OCI-LY3 (cell line): ENCODE measurements at regions not wholly inside any gene's neighbourhood (a gene's known extent, or its start where the extent isn't known, plus 50 kb on each side); places are given as distances from the start of the nearest gene placed in this dataset.

ENCODE experiments used
- H2AFZ ChIP-seq: fragments of 200-600, 300-600 bp; shearing (Covaris generic); 2 replicates; pipeline ENCODE4 v1.6.0; 2014; ENCODE audit warnings: antibody characterized with exemption, low read depth, low read length
- H3K27ac ChIP-seq: fragments of 200-600, 300-600 bp; sonication (generic); 2 replicates; pipeline ENCODE4 v1.5.1; 2014; ENCODE audit warnings: mild to moderate bottlenecking, low read length, moderate library complexity, mixed read lengths
- H3K27me3 ChIP-seq: fragments of 200-600, 300-600 bp; sonication (generic); 2 replicates; pipeline ENCODE4 v1.6.1; 2014; ENCODE audit warnings: low read depth, low read length, mixed read lengths
- H3K36me3 ChIP-seq: fragments of 200-600, 300-600 bp; sonication (generic); replicated peaks from 2 replicates; pipeline ENCODE3; 2014; ENCODE audit warnings: low read depth, low read length, mixed read lengths
- H3K4me1 ChIP-seq: fragments of 300-600, 200-600 bp; sonication (generic); 2 replicates; pipeline ENCODE4 v1.6.1; 2014; ENCODE audit warnings: low read length, mixed read lengths
- H3K4me2 ChIP-seq: fragments of 200-600, 300-600 bp; sonication (generic); 2 replicates; pipeline ENCODE4 v1.6.1; 2014; ENCODE audit warnings: low read length, mixed read lengths
- H3K4me3 ChIP-seq: fragments of 300-600, 200-600 bp; sonication (generic); 2 replicates; pipeline ENCODE4 v1.5.1; 2014; ENCODE audit warnings: antibody characterized with exemption, mild to moderate bottlenecking, low read length, moderate library complexity
- H3K79me2 ChIP-seq: fragments of 300-600, 200-600 bp; shearing (Covaris generic); 2 replicates; pipeline ENCODE4 v1.6.1; 2014; ENCODE audit warnings: mild to moderate bottlenecking, low read length, mixed read lengths
- H3K9ac ChIP-seq: fragments of 300-600, 200-600 bp; shearing (Covaris generic); 2 replicates; pipeline ENCODE4 v1.6.0; 2014; ENCODE audit warnings: mild to moderate bottlenecking, low read length, moderate library complexity
- H3K9me3 ChIP-seq: fragments of 200-600, 300-600 bp; shearing (Covaris generic); 2 replicates; pipeline ENCODE4 v1.6.1; 2014; ENCODE audit warnings: low read length, mixed read lengths; ENCODE audit not compliant: insufficient read depth
- H4K20me1 ChIP-seq: fragments of 200-600, 300-600 bp; sonication (generic); 2 replicates; pipeline ENCODE4 v1.6.1; 2016; ENCODE audit warnings: low read length, mixed read lengths; ENCODE audit not compliant: insufficient read depth
- EZH2phosphoT487 ChIP-seq: fragments of 200-600 bp; shearing (Covaris generic); IDR thresholded peaks from 2 replicates; pipeline ENCODE4 v1.6.1; 2018; ENCODE audit warnings: antibody characterized with exemption, mixed run types, low read depth
- TF ChIP-seq, protein P1 (sequence below): fragments of 200-600, 300-600 bp; sonication (generic); IDR thresholded peaks from 2 replicates; pipeline ENCODE4 v1.5.1; 2014; ENCODE audit warnings: antibody characterized with exemption, low read length, low read depth

- H3K4me3 ChIP-seq: no peak overlapping the region
- H3K9me3 ChIP-seq: no peaks in the 10 kb centered on the region
- H3K79me2 ChIP-seq: no peaks in the 10 kb centered on the region
- no peak overlapping the region for H3K27ac ChIP-seq
- H3K36me3 ChIP-seq: no peaks in the 10 kb centered on the region
- no peaks in the 10 kb centered on the region for H4K20me1 ChIP-seq
- no peak overlapping the region for H3K9ac ChIP-seq
- no peaks in the 10 kb centered on the region for H3K4me1 ChIP-seq
- TF ChIP-seq, protein P1, sequence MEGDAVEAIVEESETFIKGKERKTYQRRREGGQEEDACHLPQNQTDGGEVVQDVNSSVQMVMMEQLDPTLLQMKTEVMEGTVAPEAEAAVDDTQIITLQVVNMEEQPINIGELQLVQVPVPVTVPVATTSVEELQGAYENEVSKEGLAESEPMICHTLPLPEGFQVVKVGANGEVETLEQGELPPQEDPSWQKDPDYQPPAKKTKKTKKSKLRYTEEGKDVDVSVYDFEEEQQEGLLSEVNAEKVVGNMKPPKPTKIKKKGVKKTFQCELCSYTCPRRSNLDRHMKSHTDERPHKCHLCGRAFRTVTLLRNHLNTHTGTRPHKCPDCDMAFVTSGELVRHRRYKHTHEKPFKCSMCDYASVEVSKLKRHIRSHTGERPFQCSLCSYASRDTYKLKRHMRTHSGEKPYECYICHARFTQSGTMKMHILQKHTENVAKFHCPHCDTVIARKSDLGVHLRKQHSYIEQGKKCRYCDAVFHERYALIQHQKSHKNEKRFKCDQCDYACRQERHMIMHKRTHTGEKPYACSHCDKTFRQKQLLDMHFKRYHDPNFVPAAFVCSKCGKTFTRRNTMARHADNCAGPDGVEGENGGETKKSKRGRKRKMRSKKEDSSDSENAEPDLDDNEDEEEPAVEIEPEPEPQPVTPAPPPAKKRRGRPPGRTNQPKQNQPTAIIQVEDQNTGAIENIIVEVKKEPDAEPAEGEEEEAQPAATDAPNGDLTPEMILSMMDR: no peak
- TF ChIP-seq EZH2phosphoT487: no peak
- H3K4me2 ChIP-seq: no peak overlapping the region
- H2AFZ ChIP-seq: no peak overlapping the region
- no peaks in the 10 kb centered on the region for H3K27me3 ChIP-seq
These were observed 71.8 kb upstream of the MALRD1 start for GRCh38 chr10:18976696-18977251.

DNA sequence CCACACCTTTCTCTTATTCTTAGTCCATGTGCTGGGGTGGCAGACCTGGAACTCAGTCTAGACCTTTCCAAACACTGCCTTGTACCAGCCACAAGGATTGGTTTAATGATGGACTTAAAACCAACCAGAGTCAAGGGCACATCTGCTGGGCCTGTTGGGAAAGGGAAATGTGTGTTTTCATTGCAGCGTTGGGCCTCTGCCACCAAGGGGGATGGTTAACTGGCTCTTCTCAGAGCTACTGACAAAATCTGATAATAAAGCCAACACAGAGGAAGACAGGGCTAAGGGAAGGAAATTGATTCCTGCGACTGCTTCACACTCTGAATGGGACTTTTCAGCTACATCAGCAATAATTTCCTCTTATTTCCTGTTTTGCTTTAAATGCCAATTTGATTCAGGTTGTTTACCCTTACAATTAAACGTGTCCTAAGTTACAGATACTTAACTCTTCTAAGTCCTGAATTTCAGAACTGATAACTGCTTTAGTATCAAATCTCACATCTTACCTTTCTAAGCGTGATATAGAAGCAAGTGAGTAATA, 68.4 kb upstream of the MALRD1 start:
- Histone ChIP-seq H3K27me3 (no peaks in the 10 kb centered on the region), H2AFZ (no peak overlapping the region), H3K4me2 (no peak overlapping the region), H3K79me2 (no peaks in the 10 kb centered on the region), H3K4me1 (no peaks in the 10 kb centered on the region), H4K20me1 (no peaks in the 10 kb centered on the region), H3K36me3 (no peaks in the 10 kb centered on the region), H3K9ac (no peak overlapping the region), H3K9me3 (no peaks in the 10 kb centered on the region), H3K4me3 (no peak overlapping the region), H3K27ac (no peak overlapping the region)
- no peak for TF ChIP-seq EZH2phosphoT487
- TF ChIP-seq, protein P1: no peak

DNA sequence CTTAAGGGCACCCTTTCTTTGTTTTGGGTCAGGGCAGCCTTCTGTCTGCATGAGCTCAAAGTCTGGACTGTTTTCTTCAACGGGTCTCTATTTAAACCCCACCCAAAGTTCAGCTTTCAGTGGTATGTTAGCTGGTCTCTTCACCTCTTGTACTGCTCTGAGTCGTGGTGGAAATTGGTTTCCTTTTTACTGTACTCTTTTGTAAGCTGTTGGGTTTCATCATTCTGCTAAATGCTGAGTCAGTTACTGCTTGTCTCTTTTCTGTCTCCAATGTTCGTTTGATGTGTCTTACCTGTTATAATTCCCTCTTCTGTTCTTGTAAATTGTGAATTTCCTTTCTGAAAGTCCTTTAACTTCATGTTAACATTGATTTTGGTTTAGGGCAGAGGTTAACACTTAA, 64.1 kb upstream of the MALRD1 start:
- H3K36me3 ChIP-seq: no peaks in the 10 kb centered on the region
- no peak overlapping the region for H3K9ac ChIP-seq
- no peaks in the 10 kb centered on the region for H3K4me1 ChIP-seq
- H3K27ac ChIP-seq: no peak overlapping the region
- no peaks in the 10 kb centered on the region for H4K20me1 ChIP-seq
- H2AFZ ChIP-seq: no peak overlapping the region
- H3K4me3 ChIP-seq: no peak overlapping the region
- no peak overlapping the region for H3K4me2 ChIP-seq
- no peaks in the 10 kb centered on the region for H3K79me2 ChIP-seq
- no peaks in the 10 kb centered on the region for H3K9me3 ChIP-seq
- TF ChIP-seq EZH2phosphoT487: no peak
- TF ChIP-seq, protein P1: no peak
- no peaks in the 10 kb centered on the region for H3K27me3 ChIP-seq

DNA sequence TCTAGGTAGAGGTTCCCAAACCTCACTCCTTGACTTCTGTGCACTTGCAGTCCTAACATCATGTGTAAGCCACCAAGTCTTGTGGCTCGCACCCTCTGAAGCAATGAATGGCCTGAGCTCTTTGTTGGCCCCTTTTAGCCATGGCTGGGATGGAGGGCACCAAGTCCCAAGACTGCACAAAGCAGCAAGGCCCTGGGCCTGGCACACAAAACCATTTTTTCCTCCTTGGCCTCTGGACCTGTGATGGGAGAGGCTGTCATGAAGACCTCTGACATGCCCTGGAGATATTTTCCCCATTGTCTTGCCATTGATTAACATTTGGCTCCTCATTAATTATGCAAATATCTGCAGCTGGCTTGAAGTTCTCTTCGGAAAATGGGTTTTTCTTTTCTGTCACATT, 60.3 kb upstream of the MALRD1 start:
- no peaks in the 10 kb centered on the region for H3K79me2 ChIP-seq
- TF ChIP-seq, protein P1: no peak
- TF ChIP-seq EZH2phosphoT487: no peak
- no peak overlapping the region for H3K9ac ChIP-seq

More for the DNA sequence above, 60.3 kb upstream of the MALRD1 start:
- Histone ChIP-seq H3K27ac (no peak overlapping the region), H2AFZ (no peak overlapping the region), H3K36me3 (no peaks in the 10 kb centered on the region), H3K4me1 (no peaks in the 10 kb centered on the region), H4K20me1 (no peaks in the 10 kb centered on the region), H3K27me3 (no peaks in the 10 kb centered on the region), H3K4me2 (no peak overlapping the region), H3K9me3 (no peaks in the 10 kb centered on the region), H3K4me3 (no peak overlapping the region)
